ENCODE measurements at regions not wholly inside any gene's neighbourhood (a gene's known extent, or its start where the extent isn't known, plus 50 kb on each side); places are given as distances from the start of the nearest gene placed in this dataset.
"Not testable (repeated sequence)": the region's sequence is repeated elsewhere in the genome, so short reads cannot be mapped to it uniquely, and the experiment has no call there.

DNA sequence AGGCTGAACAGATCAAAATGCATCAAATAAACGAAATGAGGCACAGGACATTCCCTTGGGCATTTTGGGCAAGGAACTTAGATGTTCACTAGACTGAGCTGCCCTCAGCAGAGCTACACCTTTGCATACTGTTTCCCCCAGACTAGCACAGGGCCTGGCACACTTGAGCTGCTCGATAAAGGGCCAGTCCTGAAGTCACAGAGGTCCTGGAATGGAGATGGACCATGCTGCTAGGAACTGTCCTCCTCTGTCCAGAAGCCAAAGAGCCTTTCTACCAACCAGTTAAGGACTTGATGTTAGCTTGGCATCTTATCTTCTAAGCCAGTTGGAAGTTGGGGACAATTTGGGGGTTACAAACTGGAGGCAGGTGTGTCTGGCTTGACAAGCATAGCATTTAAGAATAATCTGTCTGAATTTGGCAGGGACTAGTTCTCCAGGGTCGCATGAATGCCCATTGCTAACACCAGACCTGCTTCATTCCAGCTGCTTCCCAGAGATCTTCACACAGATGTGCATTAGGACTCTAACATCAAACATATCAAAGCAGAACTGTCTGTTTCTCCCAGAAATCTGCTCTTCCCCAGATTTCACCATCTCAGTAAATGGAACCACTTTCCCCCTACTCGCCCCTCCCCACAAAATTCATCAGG lies 152.2 kb upstream of the PDE1C start:
- no peak for DNase-seq

DNA sequence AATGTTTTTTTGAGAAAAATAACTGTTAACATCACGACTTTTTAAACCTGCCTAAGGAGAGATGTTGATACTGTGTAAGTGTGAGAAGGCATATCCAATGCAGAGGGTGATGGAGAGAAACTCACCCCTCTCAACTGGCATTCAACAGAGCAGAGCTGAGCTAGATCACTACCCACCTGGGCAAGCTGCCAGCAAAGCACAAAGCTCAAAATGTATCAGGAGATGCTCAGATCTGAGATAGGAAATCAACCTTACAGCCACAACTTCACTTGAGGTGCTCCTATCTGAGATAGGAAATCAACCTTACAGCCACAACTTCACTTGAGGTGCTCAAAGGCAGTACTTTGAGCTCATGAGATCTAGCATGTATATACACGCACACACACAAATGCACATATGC lies 151.5 kb upstream of the PDE1C start:
- DNase-seq: no peak

DNA sequence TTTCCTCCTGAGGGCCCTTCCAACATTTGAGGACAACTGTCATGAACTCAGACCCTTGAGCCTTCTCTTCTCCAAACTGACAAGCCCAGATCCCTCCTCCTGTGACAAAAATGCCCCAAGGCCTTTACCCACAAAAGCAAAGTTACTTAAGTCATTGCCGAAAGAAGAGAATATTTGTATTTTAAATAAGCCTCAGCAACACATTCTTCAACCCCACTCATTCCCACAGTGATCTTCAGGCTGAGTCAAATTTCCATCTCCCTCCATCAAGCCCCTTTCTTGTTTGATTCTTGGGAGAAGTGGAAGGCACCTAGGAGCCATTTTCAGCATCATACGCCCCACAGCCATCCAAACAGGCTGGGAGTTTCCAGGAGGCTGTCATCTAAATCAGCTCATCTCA lies 150.8 kb upstream of the PDE1C start:
- no peak for DNase-seq

DNA sequence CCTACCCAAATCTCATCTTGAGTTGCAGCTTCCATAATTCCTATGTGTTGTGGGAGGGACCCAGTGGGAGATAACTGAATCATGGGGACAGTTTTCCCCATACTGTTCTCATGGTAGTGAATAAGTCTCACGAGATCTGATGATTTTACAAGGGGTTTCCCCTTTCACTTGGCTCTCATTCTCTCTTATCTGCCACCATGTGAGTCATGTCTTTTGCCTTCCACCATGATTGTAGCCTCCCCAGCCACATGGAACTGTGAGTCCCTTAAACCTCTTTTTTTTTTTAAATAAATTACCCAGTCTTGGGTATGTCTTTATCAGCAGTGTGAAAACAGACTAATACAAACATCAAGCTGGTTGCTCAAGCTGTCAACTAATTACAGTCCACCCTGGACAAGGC lies 149.6 kb upstream of the PDE1C start:
- DNase-seq: not testable (repeated sequence)

DNA sequence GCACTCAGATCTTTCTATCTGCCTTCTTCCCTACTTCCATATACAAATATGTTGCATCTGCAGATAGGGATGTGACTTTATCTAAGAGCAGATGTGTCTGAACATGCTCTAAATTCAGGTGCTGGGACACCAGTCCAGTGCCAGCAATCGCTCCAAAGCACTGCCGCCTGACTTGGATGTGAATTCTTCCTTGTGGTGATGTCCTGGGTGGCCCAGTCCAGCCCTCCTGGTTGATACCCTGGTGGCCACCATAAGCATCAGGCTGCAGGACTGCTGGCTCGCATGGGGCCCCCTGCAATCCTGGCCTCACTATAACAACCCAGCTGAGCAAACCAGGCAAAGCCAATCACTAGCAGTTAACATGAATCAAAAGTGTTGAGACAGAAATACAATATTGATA lies 149.2 kb upstream of the PDE1C start:
- no peak for DNase-seq

DNA sequence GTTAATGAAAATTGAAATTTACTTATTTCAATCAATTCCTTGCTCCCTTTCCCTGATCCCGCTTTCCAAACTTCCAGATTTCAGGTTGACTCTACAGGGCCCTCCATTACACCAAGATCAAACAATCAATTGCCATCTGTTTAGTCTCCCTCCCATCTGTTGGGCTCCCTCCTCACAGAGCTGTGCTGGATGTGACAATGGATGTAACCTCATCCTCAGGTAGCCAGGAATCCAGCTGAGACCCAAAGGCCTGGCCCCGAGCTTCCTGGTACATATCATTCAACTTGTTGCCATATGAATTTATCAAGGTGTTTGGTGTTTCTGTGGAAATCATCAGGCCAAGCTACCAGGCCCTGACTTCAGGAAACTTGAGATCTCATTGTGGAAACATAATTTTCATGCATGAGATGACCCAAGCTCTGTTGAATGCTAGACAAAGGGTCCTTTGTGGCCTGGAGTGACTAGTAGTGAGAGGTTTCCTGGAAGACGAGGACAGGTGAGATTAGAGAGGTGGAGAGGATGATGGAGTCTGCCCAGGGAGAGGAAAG lies 148.6 kb upstream of the PDE1C start:
- no peak for DNase-seq

DNA sequence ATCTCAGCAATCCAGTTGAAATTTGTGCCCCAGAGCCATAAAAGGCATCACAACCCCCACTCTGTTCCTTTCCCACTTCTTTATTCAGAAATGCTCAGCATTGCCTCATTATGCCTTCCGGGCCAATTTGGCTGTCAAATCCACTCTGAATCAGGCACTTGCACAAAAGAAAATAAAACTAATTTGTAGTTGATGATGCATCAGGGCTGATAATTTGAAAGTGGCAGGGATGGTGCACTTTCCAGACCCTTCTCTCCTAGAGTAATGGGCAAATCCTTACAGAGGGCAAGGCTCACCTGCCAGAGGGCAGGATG lies 147.9 kb upstream of the PDE1C start:
- DNase-seq: no peak

DNA sequence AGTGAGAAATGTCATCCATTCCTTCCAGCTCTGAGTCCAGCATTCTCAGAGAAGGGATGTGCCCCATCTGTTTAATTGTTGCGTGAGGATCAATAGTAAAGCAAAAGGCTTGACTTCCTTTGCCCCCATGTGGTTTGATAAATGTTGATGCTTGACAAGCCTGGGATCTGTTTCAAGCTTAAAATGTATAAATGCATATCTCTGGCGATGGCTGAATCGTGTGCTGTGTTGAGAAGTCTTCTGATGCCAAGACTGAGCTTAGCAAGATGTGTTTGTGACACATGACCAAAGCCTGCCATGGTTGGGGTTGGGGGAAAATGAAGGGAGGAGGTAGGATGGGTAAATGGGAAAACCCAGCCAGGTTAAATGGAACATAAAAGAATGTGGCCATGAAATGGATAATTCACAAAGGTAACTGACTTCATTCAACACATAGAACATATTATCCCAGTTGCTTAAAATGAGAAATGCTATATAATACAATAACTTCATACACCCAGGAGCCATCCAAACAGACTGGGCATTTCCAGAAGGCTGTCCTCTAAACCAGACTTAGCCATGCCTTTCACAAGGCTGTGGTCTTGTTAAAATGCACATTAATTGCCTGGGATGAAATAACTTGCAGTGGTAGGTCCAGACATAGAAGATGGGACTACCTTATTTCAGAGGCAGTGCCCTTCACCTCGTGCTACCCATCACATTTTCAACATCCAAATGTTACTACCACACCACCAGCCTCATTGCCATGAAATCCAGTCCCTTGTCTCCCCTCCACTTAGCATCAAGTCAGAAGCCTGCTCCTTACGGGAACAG lies 147.3 kb upstream of the PDE1C start:
- DNase-seq: no peak

DNA sequence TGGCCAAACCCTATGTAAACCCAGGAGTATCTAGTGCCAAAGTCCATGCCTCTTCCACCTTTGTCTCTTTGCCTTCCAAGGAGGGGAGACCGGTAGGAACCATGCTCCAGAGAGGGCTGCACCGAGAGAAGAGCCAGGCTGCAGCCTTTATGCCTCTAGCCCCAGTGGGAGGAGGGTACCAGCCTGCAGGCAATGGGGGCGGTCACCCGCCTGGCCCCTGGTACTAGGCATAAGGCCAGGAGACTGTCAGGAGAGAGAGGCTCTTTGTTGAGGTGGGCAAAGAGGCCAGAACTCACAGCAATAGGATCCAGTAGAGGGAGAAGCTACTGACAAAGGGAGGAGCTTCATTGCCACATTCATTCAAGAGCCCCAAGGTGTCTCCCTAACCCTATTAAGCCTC lies 146.6 kb upstream of the PDE1C start:
- no peak for DNase-seq

DNA sequence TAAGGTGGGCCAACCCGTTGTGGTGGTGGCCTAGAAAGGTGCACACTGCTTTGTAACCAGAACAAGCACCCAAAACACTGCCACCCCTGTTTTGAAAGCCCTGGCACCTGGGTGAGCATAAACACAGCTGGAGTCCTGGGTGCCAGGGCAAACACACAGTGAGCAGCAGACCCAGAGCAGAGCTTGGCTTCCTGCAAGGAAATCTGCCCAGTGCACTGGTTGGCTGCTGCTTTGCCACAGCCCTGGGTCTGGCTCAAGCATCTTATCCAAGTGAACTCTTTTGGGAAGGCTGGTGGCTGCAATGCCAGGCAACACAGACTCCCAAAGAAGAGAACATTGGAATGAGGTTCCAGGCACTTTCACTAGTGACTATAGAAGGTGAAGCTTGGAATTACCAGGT lies 145.5 kb upstream of the PDE1C start:
- DNase-seq: no peak

DNA sequence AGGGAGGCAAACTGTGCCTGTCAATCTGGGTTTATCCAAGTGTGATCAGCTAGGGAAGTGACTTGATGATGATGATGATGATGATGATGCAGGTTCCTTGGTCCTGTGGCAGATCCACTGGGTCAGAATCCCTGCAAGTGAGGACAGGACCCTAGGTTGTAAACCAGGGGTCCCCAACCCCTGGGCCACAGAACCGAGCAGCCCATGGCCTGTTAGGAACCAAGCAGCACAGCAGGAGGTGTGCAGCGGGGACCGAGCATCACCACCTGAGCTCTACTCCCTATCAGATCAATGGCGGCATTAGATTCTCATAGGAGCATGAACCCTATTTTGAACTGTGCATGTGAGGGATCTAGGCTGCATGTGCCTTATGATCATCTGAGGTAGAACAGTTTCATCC lies 144.7 kb upstream of the PDE1C start:
- no peak for DNase-seq

DNA sequence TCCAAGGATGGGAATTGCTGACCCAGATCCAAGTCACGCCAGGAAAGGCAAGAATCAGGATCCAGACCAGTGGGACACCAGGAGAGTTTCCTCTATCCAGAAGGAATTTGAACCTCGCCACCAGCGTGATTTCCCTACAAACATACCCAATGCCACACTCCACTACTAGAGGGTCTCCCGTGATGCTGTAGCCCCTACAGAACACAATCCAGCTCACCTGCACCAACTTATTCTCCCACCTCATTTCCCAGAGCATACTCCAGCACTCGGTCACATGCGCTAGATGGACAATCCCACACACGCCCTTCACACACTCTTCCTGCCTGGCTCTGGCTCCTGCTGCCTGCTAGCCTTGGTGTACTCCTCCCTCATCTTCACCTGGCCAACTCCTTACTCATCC lies 142.1 kb upstream of the PDE1C start:
- no peak for DNase-seq

DNA sequence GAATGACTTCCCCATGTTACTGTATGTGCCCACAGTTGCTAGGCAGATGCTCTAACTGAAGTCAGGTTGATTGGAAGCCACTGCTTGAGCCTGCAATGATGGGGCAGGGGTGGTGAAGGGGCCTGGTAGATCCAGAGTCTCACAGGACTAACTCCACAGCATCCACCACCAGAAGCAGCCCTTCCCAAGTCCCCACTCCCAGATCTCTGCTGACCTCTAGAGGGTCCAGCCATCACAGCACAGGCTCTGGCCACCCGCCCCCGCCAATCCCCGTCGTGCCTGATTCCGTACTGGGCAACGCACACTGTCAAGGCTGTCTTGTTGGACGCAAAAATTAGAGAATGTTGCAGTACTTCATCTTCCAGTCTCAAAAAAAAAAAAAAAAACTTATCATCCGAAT lies 136.8 kb upstream of the PDE1C start:
- DNase-seq: peak; percentile 2

DNA sequence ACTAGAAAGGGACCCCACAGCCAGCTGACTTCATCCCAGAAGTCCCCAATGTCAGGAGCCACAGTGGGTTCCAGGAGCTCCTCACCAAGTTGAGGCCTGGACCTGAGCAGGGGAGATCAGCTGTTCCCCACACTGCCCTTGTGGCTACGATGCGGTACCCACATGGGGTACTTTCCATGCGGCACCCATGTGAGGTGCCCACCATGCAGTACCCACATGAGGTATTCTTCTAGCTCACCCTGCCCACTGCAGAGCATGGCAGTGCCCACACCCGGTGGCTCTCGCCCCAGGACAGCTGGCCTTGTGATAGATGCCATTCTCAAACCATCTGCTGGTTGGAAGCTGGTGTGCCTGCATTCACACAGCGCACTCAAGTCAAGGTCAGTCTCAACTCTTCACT lies 136.3 kb upstream of the PDE1C start:
- no peak for DNase-seq

DNA sequence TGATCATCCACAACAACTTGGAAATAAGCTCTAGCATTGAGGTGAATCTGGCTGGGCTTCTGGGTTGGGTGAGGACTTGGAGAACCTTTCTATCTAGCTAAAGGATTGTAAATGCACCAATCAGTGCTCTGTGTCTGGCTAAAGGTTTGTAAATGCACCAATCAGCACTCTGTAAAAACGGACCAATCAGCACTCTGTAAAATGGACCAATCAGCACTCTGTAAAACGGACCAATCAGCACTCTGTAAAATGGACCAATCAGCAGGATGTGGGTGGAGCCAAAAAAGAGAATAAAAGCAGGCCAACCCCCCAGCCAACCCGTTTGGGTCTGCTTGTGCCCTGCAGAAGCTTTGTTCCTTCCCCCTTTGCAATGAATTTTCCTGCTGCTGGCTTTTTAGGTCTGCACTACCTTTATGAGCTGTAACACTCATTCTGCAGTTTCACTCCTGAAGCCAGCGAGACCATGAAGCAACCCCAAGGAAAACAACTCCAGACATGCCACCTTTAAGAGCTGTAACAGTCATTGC lies 135.2 kb upstream of the PDE1C start:
- DNase-seq: not testable (repeated sequence)

DNA sequence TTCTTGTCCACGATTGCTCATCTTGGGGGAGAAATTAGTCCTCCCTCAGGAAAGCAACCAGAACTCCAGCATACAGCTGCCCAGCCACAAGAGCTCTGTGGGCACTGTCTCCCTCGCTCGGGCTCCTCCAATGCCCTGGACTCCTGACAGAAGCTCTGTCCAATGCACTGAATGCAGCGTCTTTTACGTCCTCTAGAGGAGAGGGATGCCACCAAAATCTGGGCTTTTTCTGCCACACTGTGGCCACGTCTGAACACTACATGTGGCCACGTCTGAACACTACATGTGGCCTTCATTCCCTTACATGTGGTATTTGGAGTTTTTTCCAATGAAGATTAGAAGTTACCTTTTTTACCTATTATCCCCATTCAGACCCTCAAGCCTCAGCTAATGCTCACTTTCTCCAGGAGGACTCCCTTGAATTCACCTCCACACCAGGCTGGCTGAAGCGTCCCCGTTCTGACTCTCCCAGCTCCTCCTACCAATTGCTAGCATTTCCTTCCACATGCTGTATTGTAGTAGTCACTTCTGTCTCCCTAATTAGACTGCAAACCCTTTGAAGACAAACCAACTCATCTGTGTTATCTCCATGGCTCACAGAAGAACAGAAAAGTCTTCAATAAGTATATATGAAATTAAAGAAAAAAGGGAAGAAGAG lies 134.3 kb upstream of the PDE1C start:
- DNase-seq: peak; percentile 46

DNA sequence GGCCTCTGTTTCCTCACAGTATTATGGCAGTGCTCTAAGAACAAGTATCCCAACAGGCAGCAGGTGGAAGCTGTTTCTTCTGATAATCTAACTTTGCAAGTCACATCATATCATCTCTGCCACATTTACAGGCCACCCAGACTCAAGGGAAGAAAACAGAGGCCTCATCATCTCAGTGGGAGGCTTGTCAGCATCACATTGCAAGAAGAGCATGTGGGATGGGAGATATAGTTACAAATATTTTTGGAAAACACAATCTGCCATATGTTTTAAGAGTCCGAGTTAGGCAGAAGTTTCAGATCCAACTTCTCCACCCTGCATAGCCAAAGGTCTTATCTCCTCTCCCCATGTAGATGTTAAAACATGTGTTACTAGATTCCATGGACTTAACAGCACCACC lies 130.4 kb upstream of the PDE1C start:
- DNase-seq: peak; percentile 31

DNA sequence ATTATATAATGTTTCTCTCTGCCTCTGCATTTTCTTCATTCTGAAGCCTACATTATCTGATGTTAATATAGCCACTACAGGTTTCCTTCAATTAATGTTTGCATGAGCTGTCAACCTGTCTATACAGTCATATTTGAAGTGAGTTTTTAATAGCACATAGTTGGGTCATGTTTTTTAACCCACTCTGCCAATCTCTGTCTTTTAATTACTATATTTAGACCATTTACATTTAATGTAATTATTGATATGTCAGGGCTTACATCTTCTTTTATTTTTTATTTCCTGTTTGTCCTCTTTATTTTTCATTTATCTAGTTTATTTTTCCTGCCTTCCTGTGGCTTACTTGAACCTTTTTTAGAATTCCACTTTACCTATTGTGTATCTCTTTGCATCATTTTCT lies 124.3 kb upstream of the PDE1C start:
- no peak for DNase-seq

DNA sequence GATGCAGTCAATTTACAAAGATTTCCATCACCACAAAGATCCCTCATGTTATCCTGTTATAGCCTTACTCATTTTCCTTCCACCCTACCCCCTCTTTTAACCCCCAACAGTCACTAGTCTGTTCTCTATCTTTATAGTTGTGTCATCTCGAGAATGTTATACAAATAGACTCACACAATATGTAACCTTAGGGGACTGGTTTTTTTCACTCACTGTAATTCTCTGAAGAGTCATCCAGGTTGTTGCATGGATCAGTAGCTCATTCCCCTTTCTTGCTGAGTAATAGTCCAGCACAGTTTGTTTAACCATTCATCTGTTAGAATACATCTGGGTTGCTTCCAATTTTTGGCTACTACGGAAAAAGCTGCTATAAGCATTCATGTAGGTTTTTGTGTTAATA lies 121.1 kb upstream of the PDE1C start:
- no peak for DNase-seq

DNA sequence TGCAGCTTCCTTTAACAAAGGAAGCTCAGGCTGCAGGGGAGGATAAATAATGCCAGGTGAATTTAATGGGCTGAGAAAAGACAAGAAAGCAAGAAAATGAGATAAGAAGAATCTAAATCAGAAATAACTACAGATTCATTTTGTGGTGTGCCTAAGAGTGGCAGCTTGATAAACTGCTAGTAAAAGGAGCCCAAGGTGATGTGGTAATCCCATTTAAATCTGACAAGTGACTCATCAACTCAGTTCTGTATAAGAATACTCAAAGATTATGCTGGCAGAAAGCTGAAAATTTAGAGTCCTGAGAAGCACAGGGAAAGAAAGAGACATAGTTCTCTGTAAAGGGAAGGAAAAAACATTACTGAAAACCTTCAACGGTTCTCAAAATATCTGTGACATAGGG lies 109.4 kb upstream of the PDE1C start:
- DNase-seq: no peak

DNA sequence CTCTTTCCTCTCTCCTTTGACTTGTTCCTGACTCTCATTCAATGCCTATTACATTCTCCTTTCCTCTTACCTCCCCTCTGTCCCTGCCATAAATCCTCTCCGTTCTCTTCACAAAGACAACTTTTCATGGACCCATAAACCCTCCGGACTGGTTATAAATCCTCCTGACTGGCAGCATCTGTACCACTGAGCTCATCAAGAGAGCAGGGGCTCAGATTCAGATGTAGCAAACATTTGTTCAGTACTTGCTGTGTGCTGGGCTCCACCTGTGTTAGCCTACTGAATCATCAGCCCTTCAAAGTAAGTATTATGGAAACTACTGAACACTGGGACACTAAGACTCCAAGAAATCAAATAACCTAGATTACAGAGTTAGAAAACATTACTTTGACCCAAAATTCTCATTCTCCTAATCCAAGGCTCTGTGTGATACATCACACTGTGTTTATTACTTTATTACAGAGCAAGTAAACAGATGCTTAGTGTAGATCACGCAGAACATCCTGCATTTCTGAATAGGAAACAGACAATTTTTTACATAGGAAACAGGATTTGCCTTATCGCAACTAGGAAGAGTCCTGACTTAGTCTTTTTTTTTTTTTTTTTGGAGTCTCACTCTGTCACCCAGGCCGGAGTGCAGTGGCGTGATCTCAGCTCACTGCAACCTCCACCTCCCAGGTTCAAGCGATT lies 108.6 kb upstream of the PDE1C start:
- no peak for DNase-seq

DNA sequence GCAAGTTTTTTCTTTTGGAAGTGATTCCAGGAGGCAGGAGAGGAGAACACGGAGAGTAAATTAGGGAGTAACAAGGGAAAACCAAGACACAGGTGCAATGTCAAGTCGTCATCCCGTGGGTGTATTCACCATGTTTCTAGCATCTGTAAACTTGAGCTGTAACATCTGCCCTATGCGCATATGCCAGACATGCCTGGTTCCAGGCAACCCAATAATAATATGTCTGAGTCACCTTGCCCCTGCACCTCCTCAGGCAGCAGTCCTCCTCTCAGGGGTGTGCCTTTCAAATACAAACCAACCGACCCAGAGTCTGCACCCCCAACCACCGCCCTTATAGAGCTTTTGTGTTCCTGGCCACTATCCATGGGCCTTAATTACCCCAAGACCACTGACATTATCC lies 107.0 kb upstream of the PDE1C start:
- DNase-seq: no peak

DNA sequence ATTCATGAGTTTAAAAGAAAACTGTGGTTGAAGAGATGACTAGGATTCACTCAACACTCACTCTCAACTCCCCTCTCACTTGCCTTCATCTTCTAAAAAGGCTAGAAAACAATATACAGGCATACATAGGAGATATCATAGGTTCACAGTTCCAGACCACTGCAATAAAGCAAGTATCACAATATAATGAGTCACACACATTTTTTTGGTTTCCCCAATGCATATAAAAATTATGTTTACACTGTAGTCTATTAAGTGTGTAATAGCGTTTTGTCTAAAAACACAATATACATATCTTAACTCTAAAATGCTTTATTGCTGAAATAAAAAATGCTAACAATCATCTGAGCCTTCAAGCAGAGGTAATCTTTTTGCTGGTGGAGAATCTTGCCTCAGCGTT lies 104.9 kb upstream of the PDE1C start:
- DNase-seq: no peak
